AG04450 (cell line): ENCODE measurements at regions not wholly inside any gene's neighbourhood (a gene's known extent, or its start where the extent isn't known, plus 50 kb on each side); places are given as distances from the start of the nearest gene placed in this dataset.

ENCODE experiments used
- CTCF ChIA-PET: fragments of 300-600, 350-600 bp; formaldehyde crosslinking; extraction: SDS; loops from one replicate; lab custom pipeline; 2022; ENCODE audit warnings: antibody characterized with exemption, inconsistent platforms; lab: Charles Lee
- POLR2A ChIA-PET: fragments of 350-600 bp; formaldehyde crosslinking; extraction: SDS; loops from one replicate; lab custom pipeline; 2021; ENCODE audit warnings: antibody characterized with exemption, inconsistent platforms; lab: Yijun Ruan, JAX
- DNase-seq: peaks from one replicate; pipeline ENCODE4 v3.0.0-alpha.2; 2011; ENCODE audit warnings: low read depth, low spot score
- H3K27ac ChIP-seq: one replicate; pipeline ENCODE4 v1.5.1; 2012; ENCODE audit warnings: low read depth, low read length, control low read depth
- H3K27me3 ChIP-seq: one replicate; pipeline ENCODE4 v1.6.0; 2012; ENCODE audit warnings: low read length; ENCODE audit not compliant: control insufficient read depth, insufficient read depth
- H3K4me3 ChIP-seq: 2 replicates; pipeline ENCODE4 v1.5.1; 2011; ENCODE audit warnings: mild to moderate bottlenecking, low read depth, low read length, control low read depth
- H3K9me3 ChIP-seq: 2 replicates; pipeline ENCODE4 v1.5.1; 2012; ENCODE audit warnings: low read length; ENCODE audit not compliant: control insufficient read depth, insufficient read depth
- CTCF ChIP-seq: IDR thresholded peaks from 2 replicates; pipeline ENCODE4 v1.5.1; 2011; ENCODE audit warnings: low read depth, low read length, control low read depth, inconsistent platforms

DNA sequence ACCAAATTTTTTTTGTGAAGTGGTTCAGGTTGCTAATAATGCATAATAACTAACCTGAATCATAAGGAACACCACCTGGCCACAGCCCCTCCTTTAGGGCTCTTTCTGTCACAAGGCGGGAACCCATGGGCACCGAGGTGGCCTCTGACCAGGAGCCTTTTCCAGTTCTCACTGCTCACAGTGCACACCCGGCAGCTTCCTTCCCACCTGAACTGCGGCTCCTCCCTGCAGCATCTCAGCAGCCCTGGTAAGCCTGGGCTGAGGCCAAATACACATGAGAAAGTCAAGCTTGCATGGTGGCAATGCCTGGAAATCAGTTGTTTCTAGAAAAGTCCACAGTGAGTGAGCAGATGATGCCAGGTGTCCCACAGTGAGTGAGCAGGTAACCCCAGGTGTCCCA, 77.6 kb upstream of the SNTG2 start:
- no peak for TF ChIP-seq CTCF
- H3K27me3 ChIP-seq, result no peaks in the 10 kb centered on the region
- POLR2A ChIA-PET, result no interaction called here
- peaks cover 68% of the 10 kb centered on the region for H3K9me3 ChIP-seq
- no peak overlapping the region for H3K27ac ChIP-seq
- no peak overlapping the region for H3K4me3 ChIP-seq
- CTCF ChIA-PET, result no interaction called here
- no peak for DNase-seq

GRCh38 chr2:871926-872680, 78.5 kb upstream of the SNTG2 start:
- H3K27ac ChIP-seq, result no peak overlapping the region
- no peaks in the 10 kb centered on the region for H3K27me3 ChIP-seq
- no peak overlapping the region for H3K4me3 ChIP-seq
- TF ChIP-seq CTCF, result no peak
- peaks cover 63% of the 10 kb centered on the region for H3K9me3 ChIP-seq
- POLR2A ChIA-PET, result no interaction called here
- no peak for DNase-seq
- CTCF ChIA-PET, result no interaction called here

GRCh38 chr2:871175-871727, 79.4 kb upstream of the SNTG2 start:
- POLR2A ChIA-PET, result no interaction called here

GRCh38 chr2:870426-870825, 80.2 kb upstream of the SNTG2 start:
- no peak for DNase-seq
- peaks cover 64% of the 10 kb centered on the region for H3K9me3 ChIP-seq
- H3K27me3 ChIP-seq, result no peaks in the 10 kb centered on the region
- H3K4me3 ChIP-seq, result no peak overlapping the region
- no peak for TF ChIP-seq CTCF
- ChIA-PET POLR2A (no interaction called here), CTCF (no interaction called here)
- H3K27ac ChIP-seq, result no peak overlapping the region

More at GRCh38 chr2:871175-871727, 79.4 kb upstream of the SNTG2 start:
- H3K4me3 ChIP-seq, result no peak overlapping the region
- no peaks in the 10 kb centered on the region for H3K27me3 ChIP-seq
- CTCF ChIA-PET, result no interaction called here
- peaks cover 65% of the 10 kb centered on the region for H3K9me3 ChIP-seq
- DNase-seq, result no peak
- TF ChIP-seq CTCF, result no peak
- H3K27ac ChIP-seq, result no peak overlapping the region

DNA sequence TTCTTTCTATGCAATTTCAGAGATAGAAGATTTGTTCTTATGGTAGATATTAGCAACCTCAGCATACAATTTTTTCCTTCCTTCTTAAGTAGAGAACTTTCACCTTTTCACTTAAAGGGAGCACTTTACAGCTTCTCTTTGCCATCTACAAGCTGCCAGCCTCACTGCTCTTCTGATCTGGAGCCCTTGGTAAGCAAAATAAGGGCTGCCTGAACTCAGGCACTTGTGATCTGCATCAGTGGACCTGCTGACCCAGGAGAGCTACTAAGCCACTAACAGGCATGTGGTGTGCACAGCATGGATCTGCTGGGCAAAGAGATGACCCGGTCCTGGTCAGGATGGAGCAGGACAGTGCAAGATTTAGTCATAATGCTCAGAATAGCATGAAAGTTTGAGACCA, 80.8 kb upstream of the SNTG2 start:
- ChIA-PET POLR2A (no interaction called here), CTCF (no interaction called here)
- no peak for TF ChIP-seq CTCF
- Histone ChIP-seq H3K9me3 (peaks cover 65% of the 10 kb centered on the region), H3K4me3 (no peak overlapping the region), H3K27ac (no peak overlapping the region), H3K27me3 (no peaks in the 10 kb centered on the region)
- no peak for DNase-seq
